H9 (cell line): ENCODE measurements at regions not wholly inside any gene's neighbourhood (a gene's known extent, or its start where the extent isn't known, plus 50 kb on each side); places are given as distances from the start of the nearest gene placed in this dataset.

Experiments
- DNase-seq: peaks from one replicate; pipeline ENCODE4 v3.0.0-alpha.2; 2017
- H2AFZ ChIP-seq: one replicate; pipeline ENCODE4 v1.6.1; 2013; ENCODE audit warnings: mild to moderate bottlenecking, low read length, control low read depth, moderate library complexity
- H2AK5ac ChIP-seq: 2 replicates; pipeline ENCODE4 v1.6.1; 2013; ENCODE audit warnings: low read length, control low read depth, mixed read lengths; ENCODE audit not compliant: insufficient read length
- H2BK120ac ChIP-seq: one replicate; pipeline ENCODE4 v1.6.1; 2013; ENCODE audit warnings: low read depth, mild to moderate bottlenecking, low read length, control low read depth, inconsistent platforms; ENCODE audit not compliant: poor library complexity, severe bottlenecking
- H2BK12ac ChIP-seq: 2 replicates; pipeline ENCODE4 v1.6.1; 2013; ENCODE audit warnings: low read length, control low read depth, mixed read lengths, low read depth; ENCODE audit not compliant: insufficient read length
- H2BK15ac ChIP-seq: 2 replicates; pipeline ENCODE4 v1.6.1; 2013; ENCODE audit warnings: low read depth, low read length, control low read depth
- H2BK20ac ChIP-seq: one replicate; pipeline ENCODE4 v1.6.1; 2013; ENCODE audit warnings: low read depth, mild to moderate bottlenecking, low read length, control low read depth, inconsistent platforms; ENCODE audit not compliant: poor library complexity, severe bottlenecking
- H2BK5ac ChIP-seq: 2 replicates; pipeline ENCODE4 v1.6.1; 2013; ENCODE audit warnings: low read length, control low read depth, mixed read lengths; ENCODE audit not compliant: insufficient read length
- H3K14ac ChIP-seq: 2 replicates; pipeline ENCODE4 v1.6.1; 2013; ENCODE audit warnings: low read length, control low read depth; ENCODE audit not compliant: insufficient read depth
- H3K18ac ChIP-seq: 2 replicates; pipeline ENCODE4 v1.6.1; 2013; ENCODE audit warnings: low read depth, mild to moderate bottlenecking, mixed read lengths, low read length, control low read depth; ENCODE audit not compliant: insufficient read length
- H3K23ac ChIP-seq: 2 replicates; pipeline ENCODE4 v1.6.1; 2013; ENCODE audit warnings: low read length, control low read depth, mixed read lengths, low read depth; ENCODE audit not compliant: insufficient read length
- H3K23me2 ChIP-seq: 2 replicates; pipeline ENCODE4 v1.6.1; 2013; ENCODE audit warnings: low read depth, mild to moderate bottlenecking, mixed read lengths, low read length, control low read depth; ENCODE audit not compliant: insufficient read length, poor library complexity, severe bottlenecking
- H3K27ac ChIP-seq: 2 replicates; pipeline ENCODE4 v1.5.1; 2013; ENCODE audit warnings: low read length, control low read depth, mixed read lengths, low read depth; ENCODE audit not compliant: insufficient read length
- H3K27me3 ChIP-seq: 2 replicates; pipeline ENCODE4 v1.6.1; 2013; ENCODE audit warnings: low read length, control low read depth, inconsistent platforms; ENCODE audit not compliant: insufficient read depth
- H3K4ac ChIP-seq: 2 replicates; pipeline ENCODE4 v1.6.1; 2013; ENCODE audit warnings: low read depth, mild to moderate bottlenecking, control low read depth, inconsistent platforms, low read length, moderate library complexity
- H3K4me1 ChIP-seq: 2 replicates; pipeline ENCODE4 v1.6.1; 2013; ENCODE audit warnings: low read length, control low read depth, inconsistent platforms; ENCODE audit not compliant: insufficient read depth
- H3K4me2 ChIP-seq: 2 replicates; pipeline ENCODE4 v1.6.1; 2013; ENCODE audit warnings: low read length, control low read depth, mixed read lengths; ENCODE audit not compliant: insufficient read length, insufficient read depth
- H3K56ac ChIP-seq: 2 replicates; pipeline ENCODE4 v1.6.1; 2013; ENCODE audit warnings: low read depth, mild to moderate bottlenecking, mixed read lengths, low read length, control low read depth; ENCODE audit not compliant: insufficient read length
- H3K79me1 ChIP-seq: 2 replicates; pipeline ENCODE4 v1.6.1; 2013; ENCODE audit warnings: low read depth, mild to moderate bottlenecking, moderate library complexity, low read length, control low read depth, inconsistent platforms; ENCODE audit not compliant: insufficient read depth, poor library complexity, severe bottlenecking
- H3K79me2 ChIP-seq: 2 replicates; pipeline ENCODE4 v1.6.1; 2013; ENCODE audit warnings: low read length, control low read depth, inconsistent platforms; ENCODE audit not compliant: insufficient read depth
- H3K9ac ChIP-seq: 2 replicates; pipeline ENCODE4 v1.6.1; 2013; ENCODE audit warnings: low read length, control low read depth, mixed read lengths; ENCODE audit not compliant: insufficient read length; ENCODE audit errors: extremely low read depth
- H3K9me3 ChIP-seq: one replicate; pipeline ENCODE4 v1.6.1; 2013; ENCODE audit warnings: low read depth, low read length, inconsistent platforms; ENCODE audit not compliant: control insufficient read depth
- H3T11ph ChIP-seq: one replicate; pipeline ENCODE4 v1.6.1; 2013; ENCODE audit warnings: mild to moderate bottlenecking, low read length, control low read depth, inconsistent platforms
- H4K20me1 ChIP-seq: one replicate; pipeline ENCODE4 v1.6.1; 2013; ENCODE audit not compliant: control insufficient read depth, insufficient read length, insufficient read depth
- H4K5ac ChIP-seq: 2 replicates; pipeline ENCODE4 v1.6.1; 2013; ENCODE audit warnings: low read depth, mild to moderate bottlenecking, mixed read lengths, low read length, control low read depth; ENCODE audit not compliant: insufficient read length
- H4K8ac ChIP-seq: replicated peaks from 2 replicates; pipeline ENCODE4 v1.6.1; 2013; ENCODE audit warnings: low read length, control low read depth, mixed read lengths, low read depth; ENCODE audit not compliant: insufficient read length
- H4K91ac ChIP-seq: 2 replicates; pipeline ENCODE4 v1.6.1; 2013; ENCODE audit warnings: low read depth, mild to moderate bottlenecking, moderate library complexity, mixed read lengths, low read length, control low read depth; ENCODE audit not compliant: insufficient read length
- H3K27ac Mint-ChIP-seq, 3 experiments: 2 replicates in 2 of 3; 3 replicates in 1 of 3; pipeline ENCODE4 v1.8.0; 2020 to 2021; ENCODE audit warnings: mixed read lengths in 3 of 3, mild to moderate bottlenecking in 1 of 3, moderate library complexity in 1 of 3
- H3K27me3 Mint-ChIP-seq: 2 replicates; pipeline ENCODE4 v1.8.0; 2021; ENCODE audit warnings: low read depth, mild to moderate bottlenecking, moderate library complexity, mixed read lengths
- H3K36me3 Mint-ChIP-seq, 3 experiments: 2 replicates in 2 of 3; 3 replicates in 1 of 3; pipeline ENCODE4 v1.8.0; 2020 to 2021; ENCODE audit warnings: low read depth in 3 of 3, mixed read lengths in 3 of 3; ENCODE audit not compliant: insufficient read depth in 1 of 3
- H3K4me1 Mint-ChIP-seq, 2 experiments: 2 replicates each; pipeline ENCODE4 v1.8.0; 2020; ENCODE audit warnings: mixed read lengths in 2 of 2
- H3K4me3 Mint-ChIP-seq, 2 experiments: 2 replicates in 1 of 2; 3 replicates in 1 of 2; pipeline ENCODE4 v1.8.0; 2020 to 2021; ENCODE audit warnings: mild to moderate bottlenecking in 2 of 2, mixed read lengths in 2 of 2, moderate library complexity in 1 of 2
- H3K9me3 Mint-ChIP-seq, 2 experiments: 2 replicates in 1 of 2; 3 replicates in 1 of 2; pipeline ENCODE4 v1.8.0; 2020; ENCODE audit warnings: mild to moderate bottlenecking in 2 of 2, mixed read lengths in 2 of 2, moderate library complexity in 1 of 2
- TF ChIP-seq, protein P1 (sequence below): fragments of 200-600 bp; sonication (generic); conservative IDR thresholded peaks from 3 replicates; pipeline ENCODE4 v1.8.0; 2021; ENCODE audit warnings: antibody characterized with exemption, mild to moderate bottlenecking

DNA sequence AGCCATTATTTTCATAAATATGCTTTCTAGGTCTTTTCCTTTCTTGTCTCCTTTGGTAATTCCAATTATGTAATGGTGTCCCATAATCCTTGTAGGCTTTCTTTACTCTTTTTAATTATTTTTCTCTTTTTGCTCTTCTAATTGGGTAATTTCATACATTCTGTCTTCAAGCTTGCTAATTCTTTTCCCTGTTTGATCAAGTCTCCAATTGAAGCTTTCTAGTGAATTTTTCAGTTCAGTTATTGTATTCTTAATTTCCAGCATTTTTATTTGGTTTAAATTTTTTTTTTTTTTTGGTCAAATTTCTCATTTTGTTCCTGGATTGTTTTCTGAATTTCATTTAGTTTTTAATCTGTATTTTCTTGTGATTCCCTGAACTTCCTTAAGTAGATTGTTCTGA lies 74.9 kb upstream of the UST start:
- H3K18ac ChIP-seq, result no peak overlapping the region
- H3K4ac ChIP-seq, result no peak overlapping the region
- H4K5ac ChIP-seq, result no peak overlapping the region
- H2BK15ac ChIP-seq, result no peak overlapping the region
- H4K91ac ChIP-seq, result no peak overlapping the region
- H3K4me1 ChIP-seq, result 0 out of 2 replicates have a peak, but pooled peaks cover 1% of the 10 kb centered on the region
- no peak overlapping the region for H2BK12ac ChIP-seq
- H2BK20ac ChIP-seq, result no peak overlapping the region
- no peaks in the 10 kb centered on the region for H4K20me1 ChIP-seq
- H2AFZ ChIP-seq, result no peak overlapping the region
- H3K56ac ChIP-seq, result no peak overlapping the region
- H4K8ac ChIP-seq, result no peak overlapping the region
- TF ChIP-seq, protein P1, sequence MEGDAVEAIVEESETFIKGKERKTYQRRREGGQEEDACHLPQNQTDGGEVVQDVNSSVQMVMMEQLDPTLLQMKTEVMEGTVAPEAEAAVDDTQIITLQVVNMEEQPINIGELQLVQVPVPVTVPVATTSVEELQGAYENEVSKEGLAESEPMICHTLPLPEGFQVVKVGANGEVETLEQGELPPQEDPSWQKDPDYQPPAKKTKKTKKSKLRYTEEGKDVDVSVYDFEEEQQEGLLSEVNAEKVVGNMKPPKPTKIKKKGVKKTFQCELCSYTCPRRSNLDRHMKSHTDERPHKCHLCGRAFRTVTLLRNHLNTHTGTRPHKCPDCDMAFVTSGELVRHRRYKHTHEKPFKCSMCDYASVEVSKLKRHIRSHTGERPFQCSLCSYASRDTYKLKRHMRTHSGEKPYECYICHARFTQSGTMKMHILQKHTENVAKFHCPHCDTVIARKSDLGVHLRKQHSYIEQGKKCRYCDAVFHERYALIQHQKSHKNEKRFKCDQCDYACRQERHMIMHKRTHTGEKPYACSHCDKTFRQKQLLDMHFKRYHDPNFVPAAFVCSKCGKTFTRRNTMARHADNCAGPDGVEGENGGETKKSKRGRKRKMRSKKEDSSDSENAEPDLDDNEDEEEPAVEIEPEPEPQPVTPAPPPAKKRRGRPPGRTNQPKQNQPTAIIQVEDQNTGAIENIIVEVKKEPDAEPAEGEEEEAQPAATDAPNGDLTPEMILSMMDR, result no peak
- no peak overlapping the region for H3K4me3 Mint-ChIP-seq
- H3T11ph ChIP-seq, result no peak overlapping the region
- H3K36me3 Mint-ChIP-seq, result peaks cover 13 to 47% (median 24%) of the 10 kb centered on the region in 3 experiments
- no peak overlapping the region for H3K23ac ChIP-seq
- peaks cover 6 to 9% of the 10 kb centered on the region in 2 experiments for H3K4me1 Mint-ChIP-seq
- no peaks in the 10 kb centered on the region for H3K9me3 ChIP-seq
- DNase-seq, result no peak
- no peak overlapping the region for H3K9ac ChIP-seq
- peaks cover 50 to 51% of the 10 kb centered on the region in 2 experiments for H3K9me3 Mint-ChIP-seq
- H3K27me3 ChIP-seq, result no peaks in the 10 kb centered on the region
- no peak overlapping the region for H2BK120ac ChIP-seq
- H3K79me1 ChIP-seq, result no peaks in the 10 kb centered on the region
- no peak overlapping the region for H3K4me2 ChIP-seq
- no peak overlapping the region for H3K14ac ChIP-seq
- no peaks in the 10 kb centered on the region for H3K79me2 ChIP-seq
- no peaks in the 10 kb centered on the region for H3K23me2 ChIP-seq
- H2BK5ac ChIP-seq, result no peak overlapping the region
- no peak overlapping the region for H3K27ac Mint-ChIP-seq
- H3K27me3 Mint-ChIP-seq, result peaks cover 2% of the 10 kb centered on the region; the same call in 1 of the 2 replicates
- no peak overlapping the region for H2AK5ac ChIP-seq
- no peak overlapping the region for H3K27ac ChIP-seq
